ENCODE measurements at regions not wholly inside any gene's neighbourhood (a gene's known extent, or its start where the extent isn't known, plus 50 kb on each side); places are given as distances from the start of the nearest gene placed in this dataset.

- no peaks in the 10 kb centered on the region for H3K36me3 ChIP-seq (ENCODE audit: control insufficient read depth in 2 of 2, extremely low read depth in 1 of 2, insufficient read depth in 2 of 2, low read length in 2 of 2)
- dilution Hi-C loops (cut with MboI; ENCODE audit: extremely low pct_ligation_motif_present, low sequenced_read_pairs) (no loop called here), intact Hi-C loops (cut with micrococcal nuclease) (no loop called here)
- DNase-seq (ENCODE audit: low read depth, low spot score) = no peak
- H3K79me2 ChIP-seq (ENCODE audit: control insufficient read depth, insufficient read depth, low read length) = no peaks in the 10 kb centered on the region
- TF ChIP-seq JUN (IDR thresholded peaks at IDR 0.05; ENCODE audit: borderline replicate concordance, insufficient read depth, insufficient read length, low read depth) (no peak), MAX (IDR thresholded peaks at IDR 0.05; ENCODE audit: insufficient read depth, insufficient read length) (no peak), POLR2AphosphoS5 (IDR thresholded peaks at IDR 0.05; ENCODE audit: insufficient read depth, low read depth, low read length) (no peak), POLR2A (IDR thresholded peaks at IDR 0.05; ENCODE audit: low read depth, low read length) (no peak), FOS (IDR thresholded peaks at IDR 0.05; ENCODE audit: borderline replicate concordance, insufficient read depth, low read length) (no peak), GATA2 (IDR thresholded peaks at IDR 0.05; ENCODE audit: insufficient read depth, insufficient read length, low read depth, low read length) (no peak), CTCF (IDR thresholded peaks at IDR 0.05; ENCODE audit: extremely low read depth in 1 of 2, insufficient read depth in 1 of 2, low read depth in 1 of 2, low read length in 2 of 2) (no peak), EZH2 (IDR thresholded peaks at IDR 0.05; ENCODE audit: borderline replicate concordance, low read depth, low read length, severe bottlenecking) (no peak), MYC (IDR thresholded peaks at IDR 0.05; ENCODE audit: low read depth, low read length) (no peak)
- no peaks in the 10 kb centered on the region for H3K9me3 ChIP-seq (replicated peaks; ENCODE audit: control insufficient read depth, insufficient read depth, low read length)
- no peaks in the 10 kb centered on the region for H4K20me1 ChIP-seq (replicated peaks; ENCODE audit: control insufficient read depth, extremely low read depth, insufficient read depth, low read length)
- H3K27ac ChIP-seq (ENCODE audit: insufficient read depth, low read depth, low read length) = no peak overlapping the region
- no peak overlapping the region for H3K4me3 ChIP-seq (replicated peaks in 1 of 3; ENCODE audit: insufficient read depth in 1 of 3, low read depth in 1 of 3, low read length in 3 of 3)
- no TSS peak for BruUV-seq (replicated peaks)
- H3K9ac ChIP-seq (replicated peaks; ENCODE audit: extremely low read depth, insufficient read depth, low read length) = no peak overlapping the region
- no peak overlapping the region for H3K4me2 ChIP-seq (ENCODE audit: insufficient read depth, low read length)
- no peak for FAIRE-seq
- CTCF ChIA-PET = interaction anchor here (0.7 to 1.2 kb wide), 2 partner anchors 122 to 288 kb away, joined by 3 to 4 read pairs; partner anchors contain the start of gene DAPK1
- H2AFZ ChIP-seq (ENCODE audit: low read depth, low read length) = no peak overlapping the region
- H3K9me1 ChIP-seq (replicated peaks; ENCODE audit: control insufficient read depth, extremely low read depth, insufficient read depth, low read length) = no peaks in the 10 kb centered on the region
- POLR2A ChIA-PET = no interaction called here
- H3K4me1 ChIP-seq (ENCODE audit: control insufficient read depth, extremely low read depth, insufficient read depth, low read length) = no peaks in the 10 kb centered on the region
- H3K27me3 ChIP-seq (ENCODE audit: control insufficient read depth in 2 of 2, insufficient read depth in 2 of 2, low read length in 2 of 2) = peaks cover 0 to 5% of the 10 kb centered on the region in 2 experiments
These were observed 122.1 kb upstream of the DAPK1 start for GRCh38 chr9:87375397-87376073.

All from endothelial cell of umbilical vein (primary cell).